ENCODE measurements at regions not wholly inside any gene's neighbourhood (a gene's known extent, or its start where the extent isn't known, plus 50 kb on each side); places are given as distances from the start of the nearest gene placed in this dataset.

DNA sequence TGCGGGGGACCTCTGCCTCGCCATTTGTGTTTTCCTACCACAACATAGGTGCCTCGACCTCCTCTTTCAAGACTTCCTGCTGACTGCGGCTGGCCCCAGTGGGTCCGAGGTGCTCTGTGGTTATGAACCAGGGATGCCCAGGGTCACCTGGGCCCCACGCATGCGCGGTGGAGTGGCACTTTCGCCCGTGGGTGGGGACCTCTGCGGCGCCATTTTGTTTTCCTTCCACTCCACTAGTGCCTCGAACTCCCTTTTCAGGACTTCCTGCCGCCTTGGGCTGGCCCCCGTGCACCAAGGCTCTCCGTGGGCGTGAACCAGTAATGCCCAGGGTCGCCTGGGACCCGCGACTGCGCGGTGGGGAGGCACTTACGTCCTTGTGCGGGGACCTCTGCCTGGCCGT is 351.6 kb downstream of the ALG10 start:
- TF ChIP-seq, protein P1, sequence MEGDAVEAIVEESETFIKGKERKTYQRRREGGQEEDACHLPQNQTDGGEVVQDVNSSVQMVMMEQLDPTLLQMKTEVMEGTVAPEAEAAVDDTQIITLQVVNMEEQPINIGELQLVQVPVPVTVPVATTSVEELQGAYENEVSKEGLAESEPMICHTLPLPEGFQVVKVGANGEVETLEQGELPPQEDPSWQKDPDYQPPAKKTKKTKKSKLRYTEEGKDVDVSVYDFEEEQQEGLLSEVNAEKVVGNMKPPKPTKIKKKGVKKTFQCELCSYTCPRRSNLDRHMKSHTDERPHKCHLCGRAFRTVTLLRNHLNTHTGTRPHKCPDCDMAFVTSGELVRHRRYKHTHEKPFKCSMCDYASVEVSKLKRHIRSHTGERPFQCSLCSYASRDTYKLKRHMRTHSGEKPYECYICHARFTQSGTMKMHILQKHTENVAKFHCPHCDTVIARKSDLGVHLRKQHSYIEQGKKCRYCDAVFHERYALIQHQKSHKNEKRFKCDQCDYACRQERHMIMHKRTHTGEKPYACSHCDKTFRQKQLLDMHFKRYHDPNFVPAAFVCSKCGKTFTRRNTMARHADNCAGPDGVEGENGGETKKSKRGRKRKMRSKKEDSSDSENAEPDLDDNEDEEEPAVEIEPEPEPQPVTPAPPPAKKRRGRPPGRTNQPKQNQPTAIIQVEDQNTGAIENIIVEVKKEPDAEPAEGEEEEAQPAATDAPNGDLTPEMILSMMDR (IDR thresholded peaks at IDR 0.05), result no peak
- TF ChIP-seq POLR2A (IDR thresholded peaks at IDR 0.05), result no peak

Data from body of pancreas (tissue), 4 donors.